ENCODE measurements at regions not wholly inside any gene's neighbourhood (a gene's known extent, or its start where the extent isn't known, plus 50 kb on each side); places are given as distances from the start of the nearest gene placed in this dataset.

- Histone ChIP-seq H3K9ac (ENCODE audit: low read depth, low read length) (no peak overlapping the region), H2BK5ac (ENCODE audit: low read depth, low read length, poor library complexity, severe bottlenecking) (no peak overlapping the region), H2BK15ac (ENCODE audit: low read depth, low read length) (0 out of 3 replicates have a peak overlapping the region, but pooled peaks have one; percentile 6), H3K27ac (ENCODE audit: insufficient read depth, low read length) (no peak overlapping the region), H4K91ac (ENCODE audit: insufficient read depth, low read depth, low read length) (0 out of 2 replicates have a peak overlapping the region, but pooled peaks have one; percentile 24), H3K27me3 (ENCODE audit: control insufficient read depth, insufficient read depth, low read length) (peaks cover 23% of the 10 kb centered on the region), H4K8ac (ENCODE audit: low read depth in 2 of 2, low read length in 2 of 2) (no peak overlapping the region), H3K9me1 (ENCODE audit: insufficient read depth, low read length) (peaks cover 5% of the 10 kb centered on the region; the same call in 1 of the 2 replicates), H3K4me1 (ENCODE audit: control insufficient read depth, insufficient read depth, low read length) (peaks cover 16% of the 10 kb centered on the region), H3K14ac (replicated peaks; ENCODE audit: low read depth, low read length) (no peak overlapping the region), H2BK120ac (ENCODE audit: low read depth, low read length) (no peak overlapping the region), H3K36me3 (ENCODE audit: control insufficient read depth, insufficient read depth, low read length) (no peaks in the 10 kb centered on the region), H2AFZ (replicated peaks; ENCODE audit: low read length, poor library complexity) (no peak overlapping the region), H3K56ac (ENCODE audit: extremely low read depth, insufficient read depth, low read length) (no peak overlapping the region), H4K20me1 (ENCODE audit: insufficient read depth, low read length) (no peaks in the 10 kb centered on the region), H2AK9ac (replicated peaks; ENCODE audit: low read depth, low read length, poor library complexity) (no peak overlapping the region), H3K23ac (ENCODE audit: low read depth, low read length) (no peak overlapping the region), H3K9me3 (ENCODE audit: control insufficient read depth, insufficient read depth, low read length) (no peaks in the 10 kb centered on the region), H4K5ac (ENCODE audit: low read depth, low read length) (no peak overlapping the region), H3K4me3 (ENCODE audit: insufficient read depth, low read depth, low read length) (no peak overlapping the region), H3K18ac (ENCODE audit: low read depth, low read length) (no peak overlapping the region), H2BK20ac (ENCODE audit: low read depth, low read length) (no peak overlapping the region), H3K4ac (ENCODE audit: low read depth, low read length) (no peak overlapping the region), H2AK5ac (ENCODE audit: low read depth, low read length) (no peak overlapping the region; the same call in 1 of the 2 replicates), H3K4me2 (ENCODE audit: low read depth, low read length) (no peak overlapping the region), H3K79me1 (ENCODE audit: low read depth in 1 of 2, low read length in 2 of 2) (no peaks in the 10 kb centered on the region)
- peak; percentile 15 for DNase-seq
- TF ChIP-seq RCOR1 (IDR thresholded peaks at IDR 0.05; ENCODE audit: insufficient replicate concordance, low read length) (no peak), POLR2A (IDR thresholded peaks at IDR 0.05; ENCODE audit: low read depth, low read length) (no peak), CHD1 (IDR thresholded peaks at IDR 0.05; ENCODE audit: low read depth, low read length) (no peak), MAFK (IDR thresholded peaks at IDR 0.05; ENCODE audit: low read depth, low read length) (no peak), MXI1 (IDR thresholded peaks at IDR 0.05; ENCODE audit: borderline replicate concordance, low read depth, low read length) (no peak), FOS (IDR thresholded peaks at IDR 0.05; ENCODE audit: low read depth, low read length) (no peak), CEBPB (IDR thresholded peaks at IDR 0.05; ENCODE audit: low read depth, low read length) (no peak), ELK1 (IDR thresholded peaks at IDR 0.05; ENCODE audit: borderline replicate concordance, low read depth, low read length) (no peak), CTCF (conservative IDR thresholded peaks at IDR 0.05; ENCODE audit: low read depth, low read length) (no peak), BHLHE40 (IDR thresholded peaks at IDR 0.05; ENCODE audit: low read depth, low read length) (no peak), RAD21 (IDR thresholded peaks at IDR 0.05; ENCODE audit: low read length) (no peak), MAZ (IDR thresholded peaks at IDR 0.05; ENCODE audit: borderline replicate concordance, low read depth, low read length) (no peak), USF2 (IDR thresholded peaks at IDR 0.05; ENCODE audit: low read depth, low read length) (no peak), SMC3 (IDR thresholded peaks at IDR 0.05; ENCODE audit: low read depth, low read length) (no peak)
- POLR2A ChIA-PET (ENCODE audit: unreplicated experiment), result interaction anchor here (0.6 kb wide), 1 partner anchor 356 kb away, joined by 3 read pairs; no protein-coding TSS in a partner anchor
- no CpG with 5 or more reads among the region's 2 CpGs for WGBS, 2 experiments (ENCODE audit: extremely low coverage in 2 of 2, insufficient read length in 1 of 2)
- no peak for ATAC-seq (ENCODE audit: low read depth)
- dilution Hi-C loops (cut with HindIII; ENCODE audit: low sequenced_read_pairs, unreplicated experiment) (no loop called here), intact Hi-C loops (cut with micrococcal nuclease) (loop anchor here (5.0 kb wide), 1 partner anchor 763 kb away; no protein-coding TSS in a partner anchor), in situ Hi-C loops (cut with MboI; ENCODE audit: low sequenced_read_pairs) (no loop called here)
- no TSS peak for BruUV-seq (replicated peaks)
- CTCF ChIA-PET, result no interaction called here
Observed at GRCh38 chr2:65658881-65659280, 226.5 kb upstream of the SPRED2 start.

All from IMR-90 (cell line).